Stimulated activated CD4-positive, alpha-beta T cell treated with anti-CD3 and anti-CD28 coated beads, Interleukin-1b, Interleukin-23, amount 100 ng/mL, for 4 hours (primary cell): ENCODE measurements at regions not wholly inside any gene's neighbourhood (a gene's known extent, or its start where the extent isn't known, plus 50 kb on each side); places are given as distances from the start of the nearest gene placed in this dataset.

Experiments used
- DNase-seq, 2 donors: peaks; one replicate each; pipeline ENCODE4 v3.0.0-alpha.2; 2020; ENCODE audit warnings: low read depth in 2 of 2

GRCh38 chr10:4197676-4198075, 412.7 kb upstream of the KLF6 start:
- DNase-seq: no peak

GRCh38 chr10:4196771-4197390, 411.9 kb upstream of the KLF6 start:
- DNase-seq: no peak

GRCh38 chr10:4196183-4196582, 411.2 kb upstream of the KLF6 start:
- no peak for DNase-seq

- DNase-seq: no peak
These were observed 410.2 kb upstream of the KLF6 start for GRCh38 chr10:4195213-4195612.

GRCh38 chr10:4194231-4194630, 409.2 kb upstream of the KLF6 start:
- no peak for DNase-seq

- no peak for DNase-seq
These were observed 406.9 kb upstream of the KLF6 start for GRCh38 chr10:4191894-4192293.

- no peak for DNase-seq
These were observed 406.3 kb upstream of the KLF6 start for GRCh38 chr10:4191354-4191753.

GRCh38 chr10:4190876-4191275, 405.9 kb upstream of the KLF6 start:
- no peak for DNase-seq

- DNase-seq: no peak
These were observed 404.3 kb upstream of the KLF6 start for GRCh38 chr10:4189281-4189680.

GRCh38 chr10:4188406-4188805, 403.4 kb upstream of the KLF6 start:
- DNase-seq: no peak

GRCh38 chr10:4186849-4187540, 402.0 kb upstream of the KLF6 start:
- no peak for DNase-seq

- DNase-seq: no peak
These were observed 398.8 kb upstream of the KLF6 start for GRCh38 chr10:4183761-4184261.

GRCh38 chr10:4181621-4182049, 396.6 kb upstream of the KLF6 start:
- no peak for DNase-seq

- no peak for DNase-seq
These were observed 396.1 kb upstream of the KLF6 start for GRCh38 chr10:4181081-4181480.

GRCh38 chr10:4177791-4178190, 392.8 kb upstream of the KLF6 start:
- DNase-seq: no peak

GRCh38 chr10:4176500-4177281, 391.7 kb upstream of the KLF6 start:
- DNase-seq: no peak

- no peak for DNase-seq
These were observed 389.2 kb upstream of the KLF6 start for GRCh38 chr10:4174197-4174596.

GRCh38 chr10:4170633-4171314, 385.8 kb upstream of the KLF6 start:
- no peak for DNase-seq

GRCh38 chr10:4170181-4170580, 385.2 kb upstream of the KLF6 start:
- DNase-seq: no peak

GRCh38 chr10:4169448-4169847, 384.4 kb upstream of the KLF6 start:
- DNase-seq: no peak

- no peak for DNase-seq
These were observed 382.2 kb upstream of the KLF6 start for GRCh38 chr10:4167216-4167615.
